BLaER1 (cell line): ENCODE measurements at regions not wholly inside any gene's neighbourhood (a gene's known extent, or its start where the extent isn't known, plus 50 kb on each side); places are given as distances from the start of the nearest gene placed in this dataset.

Experiments used
- H3K27ac ChIP-seq: shearing (Covaris generic); formaldehyde crosslinking; 2 replicates; pipeline ENCODE4 v1.8.1; 2022
- H3K27me3 ChIP-seq: shearing (Covaris generic); formaldehyde crosslinking; 2 replicates; pipeline ENCODE4 v1.8.1; 2022
- H3K36me3 ChIP-seq: shearing (Covaris generic); formaldehyde crosslinking; 2 replicates; pipeline ENCODE4 v1.8.1; 2022
- H3K4me1 ChIP-seq: shearing (Covaris generic); formaldehyde crosslinking; 2 replicates; pipeline ENCODE4 v1.8.1; 2022
- H3K4me2 ChIP-seq: shearing (Covaris generic); formaldehyde crosslinking; 2 replicates; pipeline ENCODE4 v1.8.1; 2022
- H3K4me3 ChIP-seq: shearing (Covaris generic); formaldehyde crosslinking; 2 replicates; pipeline ENCODE4 v1.8.1; 2022
- H3K9ac ChIP-seq: shearing (Covaris generic); formaldehyde crosslinking; 2 replicates; pipeline ENCODE4 v1.8.1; 2022
- H3K9me3 ChIP-seq: shearing (Covaris generic); formaldehyde crosslinking; 2 replicates; pipeline ENCODE4 v1.8.1; 2022
- H4K20me1 ChIP-seq: shearing (Covaris generic); formaldehyde crosslinking; 2 replicates; pipeline ENCODE4 v1.8.1; 2022
- Cebpa-rat ChIP-seq: shearing (Covaris generic); IDR thresholded peaks from 2 replicates; pipeline ENCODE4 v1.8.1; 2022

DNA sequence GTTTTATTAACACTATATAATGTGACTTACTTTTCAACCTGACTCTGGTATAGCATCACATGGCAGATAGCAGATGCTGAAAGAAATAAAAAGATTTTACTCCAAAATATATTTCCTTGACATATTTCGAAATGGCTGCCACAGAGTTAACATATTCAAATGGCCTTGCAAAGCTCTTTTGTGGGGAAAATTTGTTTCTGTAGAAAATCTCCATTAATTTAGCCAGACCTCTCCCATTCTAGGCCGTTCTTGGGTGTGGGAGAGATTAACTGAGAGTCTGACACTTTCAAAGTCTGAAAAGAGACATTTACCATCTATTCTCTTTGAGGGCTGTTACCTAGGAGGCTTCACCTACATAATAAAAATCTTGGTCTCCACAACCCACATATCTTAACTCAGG lies 217.2 kb downstream of the OTOR start:
- Histone ChIP-seq H4K20me1 (no peaks in the 10 kb centered on the region), H3K4me3 (no peak overlapping the region), H3K9ac (no peak overlapping the region), H3K27me3 (no peaks in the 10 kb centered on the region), H3K4me2 (no peak overlapping the region), H3K9me3 (peaks cover 19% of the 10 kb centered on the region), H3K27ac (no peak overlapping the region), H3K4me1 (no peaks in the 10 kb centered on the region), H3K36me3 (no peaks in the 10 kb centered on the region)
- no peak for TF ChIP-seq Cebpa-rat

DNA sequence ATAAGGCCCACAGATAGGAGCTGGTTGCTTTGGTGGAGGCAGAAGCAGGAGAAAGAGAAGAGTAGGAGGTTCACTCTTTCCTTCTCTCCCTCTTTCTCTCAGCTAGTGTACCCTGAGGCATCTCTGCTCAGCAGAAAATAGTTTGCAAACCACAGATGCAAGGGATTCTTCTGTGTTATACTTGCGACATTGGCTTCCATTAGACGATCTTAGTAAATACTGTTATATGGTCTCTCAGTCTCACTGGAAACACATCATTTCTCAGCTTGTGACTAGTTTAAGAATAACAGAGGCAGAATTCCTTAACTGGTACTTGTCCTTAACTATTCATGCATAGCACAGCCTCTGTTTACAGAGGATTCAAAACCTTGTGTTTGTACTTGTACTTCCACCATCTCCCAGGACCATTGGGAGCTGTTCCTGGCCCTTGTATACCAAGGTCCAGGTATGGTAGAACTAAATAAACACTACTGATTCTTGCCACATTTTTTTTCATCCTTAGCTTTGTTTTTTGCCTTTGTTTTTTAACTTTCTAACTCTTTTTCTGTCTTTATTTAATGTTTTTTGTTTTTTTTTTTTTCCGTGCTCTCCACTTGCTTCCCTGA lies 218.2 kb downstream of the OTOR start:
- Histone ChIP-seq H4K20me1 (no peaks in the 10 kb centered on the region), H3K4me1 (no peaks in the 10 kb centered on the region), H3K9me3 (peaks cover 9% of the 10 kb centered on the region), H3K9ac (no peak overlapping the region), H3K27ac (no peak overlapping the region), H3K27me3 (no peaks in the 10 kb centered on the region), H3K36me3 (no peaks in the 10 kb centered on the region), H3K4me3 (no peak overlapping the region), H3K4me2 (no peak overlapping the region)
- TF ChIP-seq Cebpa-rat: no peak

DNA sequence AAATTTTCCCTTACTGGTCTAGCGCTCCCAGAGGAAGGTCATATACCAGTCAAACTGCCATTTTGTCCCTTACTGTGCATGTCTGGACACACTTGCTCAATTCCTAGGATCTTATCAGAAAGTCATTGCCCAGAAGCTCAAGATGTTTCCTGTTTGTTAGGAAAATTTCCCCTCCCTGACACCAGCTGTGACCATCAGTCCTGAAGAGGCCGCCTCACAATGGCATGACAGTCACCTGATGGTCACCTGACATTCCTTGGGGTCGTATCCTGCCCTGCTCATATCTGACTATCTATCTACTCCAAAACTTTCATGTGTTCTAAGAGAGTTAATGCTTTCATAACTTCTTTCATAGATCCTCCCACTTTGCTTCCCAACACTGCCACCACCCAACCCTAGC lies 219.9 kb downstream of the OTOR start:
- no peaks in the 10 kb centered on the region for H3K9me3 ChIP-seq
- H3K4me3 ChIP-seq: no peak overlapping the region
- H3K27ac ChIP-seq: no peak overlapping the region
- TF ChIP-seq Cebpa-rat: no peak
- no peak overlapping the region for H3K4me2 ChIP-seq
- H3K36me3 ChIP-seq: no peaks in the 10 kb centered on the region
- no peaks in the 10 kb centered on the region for H4K20me1 ChIP-seq
- no peaks in the 10 kb centered on the region for H3K27me3 ChIP-seq
- no peaks in the 10 kb centered on the region for H3K4me1 ChIP-seq
- no peak overlapping the region for H3K9ac ChIP-seq

DNA sequence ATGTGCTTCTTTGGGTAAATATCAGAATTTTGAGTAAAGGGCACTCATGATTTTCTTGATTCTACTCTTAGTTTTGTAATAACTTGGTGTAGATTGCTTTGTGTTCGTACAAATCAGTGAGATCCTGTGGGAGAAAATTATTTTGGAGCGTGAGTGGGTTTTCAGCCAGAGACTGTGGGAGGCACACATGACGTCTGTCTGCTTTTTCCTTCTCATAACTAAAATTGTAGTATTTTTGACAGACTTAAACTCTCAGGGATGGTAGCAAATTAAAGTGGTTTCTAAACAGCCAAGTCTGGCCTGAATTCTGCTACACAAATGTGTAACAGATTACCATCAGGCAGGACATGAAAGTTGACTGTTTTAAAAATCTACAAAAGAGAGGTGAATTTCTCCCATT lies 222.6 kb downstream of the OTOR start:
- H3K4me3 ChIP-seq: no peak overlapping the region
- H3K27me3 ChIP-seq: no peaks in the 10 kb centered on the region
- no peak overlapping the region for H3K27ac ChIP-seq
- no peaks in the 10 kb centered on the region for H4K20me1 ChIP-seq
- H3K9me3 ChIP-seq: no peaks in the 10 kb centered on the region
- no peaks in the 10 kb centered on the region for H3K36me3 ChIP-seq
- H3K9ac ChIP-seq: no peak overlapping the region
- H3K4me2 ChIP-seq: no peak overlapping the region
- H3K4me1 ChIP-seq: no peaks in the 10 kb centered on the region
- no peak for TF ChIP-seq Cebpa-rat

DNA sequence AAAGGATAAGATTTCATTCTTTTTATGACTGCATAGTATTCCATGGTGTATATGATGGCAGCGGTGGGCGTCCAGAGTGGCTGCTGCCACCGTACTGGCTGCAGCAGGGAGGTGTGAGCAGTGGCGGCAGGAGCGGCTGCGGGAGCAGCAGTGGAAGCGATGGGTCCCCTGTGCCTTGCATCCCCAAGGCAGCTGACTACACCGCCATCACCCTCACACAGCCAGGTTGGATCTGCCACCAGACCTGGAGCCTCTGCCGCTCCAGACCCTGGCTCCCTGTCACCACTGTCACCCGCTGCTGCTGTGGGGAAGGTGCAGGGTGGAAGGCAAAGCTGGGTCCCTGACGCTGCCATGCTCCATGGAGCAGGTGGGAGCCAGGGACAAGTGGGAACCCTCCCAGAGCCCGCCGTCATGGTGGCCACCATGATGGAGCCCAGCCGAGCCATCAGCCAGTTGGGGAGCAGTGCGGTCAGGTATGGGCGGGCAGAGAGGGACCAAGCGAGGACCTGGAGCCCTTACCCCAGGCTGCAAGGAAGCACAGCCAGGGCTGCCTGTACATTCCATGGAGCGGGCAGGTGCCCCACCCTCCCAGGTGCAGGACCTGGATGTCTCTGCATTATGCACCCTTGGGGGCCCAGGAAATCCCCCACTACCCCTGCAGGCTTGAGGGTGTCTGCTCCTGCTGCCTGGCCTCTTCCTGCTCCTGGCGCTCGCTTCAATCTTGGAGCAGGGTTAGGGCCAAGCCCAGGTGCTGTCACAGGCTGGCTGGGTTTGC lies 226.1 kb downstream of the OTOR start:
- Histone ChIP-seq H4K20me1 (no peaks in the 10 kb centered on the region), H3K36me3 (no peaks in the 10 kb centered on the region), H3K9ac (no peak overlapping the region), H3K9me3 (no peaks in the 10 kb centered on the region), H3K4me2 (no peak overlapping the region), H3K27me3 (no peaks in the 10 kb centered on the region), H3K4me3 (no peak overlapping the region), H3K4me1 (no peaks in the 10 kb centered on the region), H3K27ac (no peak overlapping the region)
- no peak for TF ChIP-seq Cebpa-rat

DNA sequence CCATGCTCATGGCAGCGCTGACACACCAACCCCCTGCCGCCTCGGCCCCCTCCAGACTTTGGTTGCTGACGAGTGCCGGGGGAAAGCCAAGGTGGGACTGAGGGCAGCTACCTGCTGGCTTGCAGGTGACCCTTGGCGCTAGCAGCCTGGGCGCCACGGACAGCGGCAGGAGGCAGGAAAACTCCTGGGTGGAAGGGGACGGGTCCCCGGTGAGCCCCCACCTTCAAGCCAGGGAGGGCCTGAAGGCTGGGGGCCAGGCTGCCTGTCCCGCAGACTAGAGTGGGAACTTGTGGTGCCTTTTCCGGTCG lies 226.7 kb downstream of the OTOR start:
- no peaks in the 10 kb centered on the region for H3K9me3 ChIP-seq
- H4K20me1 ChIP-seq: no peaks in the 10 kb centered on the region
- no peaks in the 10 kb centered on the region for H3K4me1 ChIP-seq
- no peaks in the 10 kb centered on the region for H3K36me3 ChIP-seq
- H3K27ac ChIP-seq: no peak overlapping the region
- H3K9ac ChIP-seq: no peak overlapping the region
- no peaks in the 10 kb centered on the region for H3K27me3 ChIP-seq
- H3K4me2 ChIP-seq: no peak overlapping the region
- no peak for TF ChIP-seq Cebpa-rat
- H3K4me3 ChIP-seq: no peak overlapping the region

DNA sequence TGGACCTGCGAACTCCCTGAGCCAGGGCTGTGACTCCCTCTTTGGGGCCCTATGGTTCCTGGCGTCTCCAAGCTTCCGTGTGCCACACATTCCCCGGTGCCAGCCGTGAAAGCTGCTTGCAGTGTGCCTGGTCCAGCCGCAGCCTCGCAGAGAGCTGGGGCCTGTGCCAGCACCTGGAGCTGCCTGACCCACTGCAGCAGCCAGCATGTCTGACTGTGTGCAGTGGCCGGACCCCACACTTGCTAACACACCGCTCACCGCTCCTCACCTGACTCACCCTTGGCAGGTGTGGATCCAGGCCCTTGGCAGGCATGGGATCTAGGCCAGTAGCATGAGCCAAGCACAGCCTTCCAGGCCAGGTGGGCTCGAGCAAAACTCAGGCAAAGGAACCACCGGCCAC lies 227.5 kb downstream of the OTOR start:
- Histone ChIP-seq H3K36me3 (no peaks in the 10 kb centered on the region), H4K20me1 (no peaks in the 10 kb centered on the region), H3K27ac (no peak overlapping the region), H3K27me3 (no peaks in the 10 kb centered on the region), H3K9ac (no peak overlapping the region), H3K4me1 (no peaks in the 10 kb centered on the region), H3K4me3 (no peak overlapping the region), H3K4me2 (no peak overlapping the region), H3K9me3 (no peaks in the 10 kb centered on the region)
- no peak for TF ChIP-seq Cebpa-rat

DNA sequence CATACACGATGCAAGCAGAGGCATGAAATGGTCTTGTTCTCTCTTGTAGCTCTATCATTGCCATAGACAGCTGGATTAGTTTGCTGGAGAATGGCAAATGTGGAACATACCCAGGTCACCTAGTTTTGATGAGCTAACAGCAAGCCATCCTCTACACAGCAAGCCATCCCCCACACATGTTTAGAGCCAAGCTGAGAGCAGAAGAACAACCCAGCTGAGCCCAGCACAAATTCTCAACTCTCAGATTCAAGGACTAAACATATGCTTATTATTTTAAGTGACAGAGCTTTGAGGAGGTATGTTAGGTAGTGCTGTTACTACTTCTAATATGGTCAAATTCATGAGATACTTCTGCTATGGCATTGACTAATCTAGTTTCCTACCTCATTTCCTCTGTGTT lies 230.3 kb downstream of the OTOR start:
- no peak overlapping the region for H3K4me3 ChIP-seq
- no peaks in the 10 kb centered on the region for H3K27me3 ChIP-seq
- H4K20me1 ChIP-seq: no peaks in the 10 kb centered on the region
- no peaks in the 10 kb centered on the region for H3K36me3 ChIP-seq
- peaks cover 5% of the 10 kb centered on the region; the same call in 1 of the 2 replicates for H3K9me3 ChIP-seq
- TF ChIP-seq Cebpa-rat: no peak
- no peak overlapping the region for H3K27ac ChIP-seq
- H3K4me1 ChIP-seq: no peaks in the 10 kb centered on the region
- no peak overlapping the region for H3K4me2 ChIP-seq
- no peak overlapping the region for H3K9ac ChIP-seq

DNA sequence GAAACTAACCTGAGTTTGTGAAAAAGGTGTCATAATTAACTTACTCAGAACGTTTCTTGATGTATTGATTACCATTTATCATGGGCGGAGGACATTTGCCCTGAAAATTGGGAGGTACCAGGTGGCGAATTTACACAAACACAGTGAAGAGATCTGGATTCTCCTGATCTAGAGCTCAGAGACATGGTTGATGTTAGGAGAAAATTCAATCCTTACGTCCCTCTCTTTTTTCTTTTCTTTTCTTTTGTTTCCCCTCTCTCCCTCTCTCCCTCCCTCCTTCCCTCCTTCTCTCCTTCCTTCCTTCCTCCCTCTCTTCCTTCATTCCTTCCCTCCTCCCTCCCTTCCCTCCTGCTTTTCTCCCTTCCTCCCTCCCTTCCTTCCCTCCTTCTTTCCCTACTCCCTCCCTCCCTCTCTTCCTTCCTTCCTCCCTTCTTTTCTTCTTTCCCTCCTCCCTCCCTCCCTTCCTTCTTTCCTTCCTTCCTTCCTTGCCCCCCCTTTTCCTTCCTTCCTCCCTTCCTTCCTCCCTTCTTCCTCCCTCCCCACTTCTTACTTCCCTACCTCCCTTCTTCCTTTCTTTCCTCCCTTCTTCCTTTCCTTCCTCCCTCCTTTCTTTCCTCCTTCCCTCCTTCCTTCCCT lies 234.1 kb downstream of the OTOR start:
- Histone ChIP-seq H3K9me3 (peaks cover 5% of the 10 kb centered on the region; the same call in 1 of the 2 replicates), H3K27ac (no peak overlapping the region), H3K4me1 (no peaks in the 10 kb centered on the region), H3K4me3 (no peak overlapping the region), H3K27me3 (no peaks in the 10 kb centered on the region), H3K4me2 (no peak overlapping the region), H3K9ac (no peak overlapping the region), H4K20me1 (no peaks in the 10 kb centered on the region), H3K36me3 (no peaks in the 10 kb centered on the region)
- no peak for TF ChIP-seq Cebpa-rat

DNA sequence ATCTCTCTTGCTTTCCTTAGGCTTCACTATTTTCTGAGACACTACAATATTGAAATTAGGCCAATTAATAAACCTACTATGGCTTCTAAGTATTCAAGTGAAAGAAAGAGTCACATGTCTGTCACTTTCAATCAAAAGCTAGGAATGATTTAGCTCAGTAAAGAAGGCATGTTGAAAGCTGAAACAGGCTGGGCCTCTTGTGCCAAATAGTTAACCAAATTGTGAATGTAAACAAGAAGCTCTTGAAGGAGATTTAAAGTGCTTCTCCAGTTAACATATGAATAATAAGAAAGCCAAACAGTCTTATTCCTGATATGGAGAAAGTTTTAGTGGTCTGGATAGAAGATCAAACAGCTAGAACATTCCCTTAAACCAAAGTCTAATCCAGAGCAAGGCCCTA lies 236.3 kb downstream of the OTOR start:
- TF ChIP-seq Cebpa-rat: no peak
- no peaks in the 10 kb centered on the region for H3K36me3 ChIP-seq
- no peaks in the 10 kb centered on the region for H4K20me1 ChIP-seq
- no peaks in the 10 kb centered on the region for H3K27me3 ChIP-seq
- no peak overlapping the region for H3K27ac ChIP-seq
- H3K9ac ChIP-seq: no peak overlapping the region
- no peak overlapping the region for H3K4me2 ChIP-seq
- no peaks in the 10 kb centered on the region for H3K4me1 ChIP-seq
- H3K4me3 ChIP-seq: no peak overlapping the region
- peaks cover 5% of the 10 kb centered on the region; the same call in 1 of the 2 replicates for H3K9me3 ChIP-seq
